H9 (cell line): ENCODE measurements at regions not wholly inside any gene's neighbourhood (a gene's known extent, or its start where the extent isn't known, plus 50 kb on each side); places are given as distances from the start of the nearest gene placed in this dataset.

Experiments
- DNase-seq: peaks from one replicate; pipeline ENCODE4 v3.0.0-alpha.2; 2017
- H2AFZ ChIP-seq: one replicate; pipeline ENCODE4 v1.6.1; 2013; ENCODE audit warnings: mild to moderate bottlenecking, low read length, control low read depth, moderate library complexity
- H2AK5ac ChIP-seq: 2 replicates; pipeline ENCODE4 v1.6.1; 2013; ENCODE audit warnings: low read length, control low read depth, mixed read lengths; ENCODE audit not compliant: insufficient read length
- H2BK120ac ChIP-seq: one replicate; pipeline ENCODE4 v1.6.1; 2013; ENCODE audit warnings: low read depth, mild to moderate bottlenecking, low read length, control low read depth, inconsistent platforms; ENCODE audit not compliant: poor library complexity, severe bottlenecking
- H2BK12ac ChIP-seq: 2 replicates; pipeline ENCODE4 v1.6.1; 2013; ENCODE audit warnings: low read length, control low read depth, mixed read lengths, low read depth; ENCODE audit not compliant: insufficient read length
- H2BK15ac ChIP-seq: 2 replicates; pipeline ENCODE4 v1.6.1; 2013; ENCODE audit warnings: low read depth, low read length, control low read depth
- H2BK20ac ChIP-seq: one replicate; pipeline ENCODE4 v1.6.1; 2013; ENCODE audit warnings: low read depth, mild to moderate bottlenecking, low read length, control low read depth, inconsistent platforms; ENCODE audit not compliant: poor library complexity, severe bottlenecking
- H2BK5ac ChIP-seq: 2 replicates; pipeline ENCODE4 v1.6.1; 2013; ENCODE audit warnings: low read length, control low read depth, mixed read lengths; ENCODE audit not compliant: insufficient read length
- H3K14ac ChIP-seq: 2 replicates; pipeline ENCODE4 v1.6.1; 2013; ENCODE audit warnings: low read length, control low read depth; ENCODE audit not compliant: insufficient read depth
- H3K18ac ChIP-seq: 2 replicates; pipeline ENCODE4 v1.6.1; 2013; ENCODE audit warnings: low read depth, mild to moderate bottlenecking, mixed read lengths, low read length, control low read depth; ENCODE audit not compliant: insufficient read length
- H3K23ac ChIP-seq: 2 replicates; pipeline ENCODE4 v1.6.1; 2013; ENCODE audit warnings: low read length, control low read depth, mixed read lengths, low read depth; ENCODE audit not compliant: insufficient read length
- H3K23me2 ChIP-seq: 2 replicates; pipeline ENCODE4 v1.6.1; 2013; ENCODE audit warnings: low read depth, mild to moderate bottlenecking, mixed read lengths, low read length, control low read depth; ENCODE audit not compliant: insufficient read length, poor library complexity, severe bottlenecking
- H3K27ac ChIP-seq: 2 replicates; pipeline ENCODE4 v1.5.1; 2013; ENCODE audit warnings: low read length, control low read depth, mixed read lengths, low read depth; ENCODE audit not compliant: insufficient read length
- H3K27me3 ChIP-seq: 2 replicates; pipeline ENCODE4 v1.6.1; 2013; ENCODE audit warnings: low read length, control low read depth, inconsistent platforms; ENCODE audit not compliant: insufficient read depth
- H3K4ac ChIP-seq: 2 replicates; pipeline ENCODE4 v1.6.1; 2013; ENCODE audit warnings: low read depth, mild to moderate bottlenecking, control low read depth, inconsistent platforms, low read length, moderate library complexity
- H3K4me1 ChIP-seq: 2 replicates; pipeline ENCODE4 v1.6.1; 2013; ENCODE audit warnings: low read length, control low read depth, inconsistent platforms; ENCODE audit not compliant: insufficient read depth
- H3K4me2 ChIP-seq: 2 replicates; pipeline ENCODE4 v1.6.1; 2013; ENCODE audit warnings: low read length, control low read depth, mixed read lengths; ENCODE audit not compliant: insufficient read length, insufficient read depth
- H3K56ac ChIP-seq: 2 replicates; pipeline ENCODE4 v1.6.1; 2013; ENCODE audit warnings: low read depth, mild to moderate bottlenecking, mixed read lengths, low read length, control low read depth; ENCODE audit not compliant: insufficient read length
- H3K79me1 ChIP-seq: 2 replicates; pipeline ENCODE4 v1.6.1; 2013; ENCODE audit warnings: low read depth, mild to moderate bottlenecking, moderate library complexity, low read length, control low read depth, inconsistent platforms; ENCODE audit not compliant: insufficient read depth, poor library complexity, severe bottlenecking
- H3K79me2 ChIP-seq: 2 replicates; pipeline ENCODE4 v1.6.1; 2013; ENCODE audit warnings: low read length, control low read depth, inconsistent platforms; ENCODE audit not compliant: insufficient read depth
- H3K9ac ChIP-seq: 2 replicates; pipeline ENCODE4 v1.6.1; 2013; ENCODE audit warnings: low read length, control low read depth, mixed read lengths; ENCODE audit not compliant: insufficient read length; ENCODE audit errors: extremely low read depth
- H3K9me3 ChIP-seq: one replicate; pipeline ENCODE4 v1.6.1; 2013; ENCODE audit warnings: low read depth, low read length, inconsistent platforms; ENCODE audit not compliant: control insufficient read depth
- H3T11ph ChIP-seq: one replicate; pipeline ENCODE4 v1.6.1; 2013; ENCODE audit warnings: mild to moderate bottlenecking, low read length, control low read depth, inconsistent platforms
- H4K20me1 ChIP-seq: one replicate; pipeline ENCODE4 v1.6.1; 2013; ENCODE audit not compliant: control insufficient read depth, insufficient read length, insufficient read depth
- H4K5ac ChIP-seq: 2 replicates; pipeline ENCODE4 v1.6.1; 2013; ENCODE audit warnings: low read depth, mild to moderate bottlenecking, mixed read lengths, low read length, control low read depth; ENCODE audit not compliant: insufficient read length
- H4K8ac ChIP-seq: replicated peaks from 2 replicates; pipeline ENCODE4 v1.6.1; 2013; ENCODE audit warnings: low read length, control low read depth, mixed read lengths, low read depth; ENCODE audit not compliant: insufficient read length
- H4K91ac ChIP-seq: 2 replicates; pipeline ENCODE4 v1.6.1; 2013; ENCODE audit warnings: low read depth, mild to moderate bottlenecking, moderate library complexity, mixed read lengths, low read length, control low read depth; ENCODE audit not compliant: insufficient read length
- H3K27ac Mint-ChIP-seq, 3 experiments: 2 replicates in 2 of 3; 3 replicates in 1 of 3; pipeline ENCODE4 v1.8.0; 2020 to 2021; ENCODE audit warnings: mixed read lengths in 3 of 3, mild to moderate bottlenecking in 1 of 3, moderate library complexity in 1 of 3
- H3K27me3 Mint-ChIP-seq: 2 replicates; pipeline ENCODE4 v1.8.0; 2021; ENCODE audit warnings: low read depth, mild to moderate bottlenecking, moderate library complexity, mixed read lengths
- H3K36me3 Mint-ChIP-seq, 3 experiments: 2 replicates in 2 of 3; 3 replicates in 1 of 3; pipeline ENCODE4 v1.8.0; 2020 to 2021; ENCODE audit warnings: low read depth in 3 of 3, mixed read lengths in 3 of 3; ENCODE audit not compliant: insufficient read depth in 1 of 3
- H3K4me1 Mint-ChIP-seq, 2 experiments: 2 replicates each; pipeline ENCODE4 v1.8.0; 2020; ENCODE audit warnings: mixed read lengths in 2 of 2
- H3K4me3 Mint-ChIP-seq, 2 experiments: 2 replicates in 1 of 2; 3 replicates in 1 of 2; pipeline ENCODE4 v1.8.0; 2020 to 2021; ENCODE audit warnings: mild to moderate bottlenecking in 2 of 2, mixed read lengths in 2 of 2, moderate library complexity in 1 of 2
- H3K9me3 Mint-ChIP-seq, 2 experiments: 2 replicates in 1 of 2; 3 replicates in 1 of 2; pipeline ENCODE4 v1.8.0; 2020; ENCODE audit warnings: mild to moderate bottlenecking in 2 of 2, mixed read lengths in 2 of 2, moderate library complexity in 1 of 2
- WGBS: extraction: QIAGEN DNeasy Blood & Tissue Kit; methylation state at CpG from one replicate; pipeline ENCODE4 v1.1.7; 2013; ENCODE audit warnings: missing lambda C conversion rate, low lambda C conversion rate, mixed read lengths; ENCODE audit not compliant: insufficient read length; ENCODE audit errors: extremely low coverage; 5-methylcytosine and 5-hydroxymethylcytosine counted together
- TF ChIP-seq, protein P1 (sequence below): fragments of 200-600 bp; sonication (generic); conservative IDR thresholded peaks from 3 replicates; pipeline ENCODE4 v1.8.0; 2021; ENCODE audit warnings: antibody characterized with exemption, mild to moderate bottlenecking

DNA sequence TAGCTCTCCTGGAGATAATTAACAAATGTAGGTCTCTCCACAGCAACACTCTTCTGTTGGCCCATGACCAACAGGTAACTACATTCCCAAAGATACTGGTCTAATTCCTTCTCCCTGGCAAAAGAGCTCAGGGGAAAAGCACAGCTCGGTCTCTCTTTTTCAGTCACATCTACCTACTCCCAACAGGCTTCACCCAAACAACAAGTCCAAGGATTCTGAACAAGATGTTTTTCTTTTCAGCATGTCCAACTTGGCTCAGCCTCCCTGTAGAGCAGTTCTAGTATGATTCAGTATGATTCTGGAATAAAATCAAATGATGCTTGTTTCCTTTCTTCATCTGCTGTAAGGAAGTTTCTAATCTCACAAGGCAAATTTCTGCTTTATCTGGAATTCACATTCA is 1704.8 kb upstream of the PIK3C3 start:
- Mint-ChIP-seq H3K9me3 (no peaks in the 10 kb centered on the region; a peak in 1 of 5 replicates), H3K36me3 (no peaks in the 10 kb centered on the region), H3K4me1 (peaks cover 9 to 13% of the 10 kb centered on the region in 2 experiments), H3K4me3 (no peak overlapping the region), H3K27ac (no peak overlapping the region), H3K27me3 (no peaks in the 10 kb centered on the region)
- no peaks in the 10 kb centered on the region for H3K79me1 ChIP-seq
- no peak overlapping the region for H2BK5ac ChIP-seq
- no peaks in the 10 kb centered on the region for H3K79me2 ChIP-seq
- no peak overlapping the region for H3K23ac ChIP-seq
- no peak overlapping the region for H2BK20ac ChIP-seq
- no peak overlapping the region for H2AFZ ChIP-seq
- DNase-seq, result no peak
- no peak overlapping the region for H3T11ph ChIP-seq
- no peaks in the 10 kb centered on the region for H4K20me1 ChIP-seq
- no peak overlapping the region for H3K4ac ChIP-seq
- no peak overlapping the region for H3K14ac ChIP-seq
- H3K27ac ChIP-seq, result no peak overlapping the region
- TF ChIP-seq, protein P1, sequence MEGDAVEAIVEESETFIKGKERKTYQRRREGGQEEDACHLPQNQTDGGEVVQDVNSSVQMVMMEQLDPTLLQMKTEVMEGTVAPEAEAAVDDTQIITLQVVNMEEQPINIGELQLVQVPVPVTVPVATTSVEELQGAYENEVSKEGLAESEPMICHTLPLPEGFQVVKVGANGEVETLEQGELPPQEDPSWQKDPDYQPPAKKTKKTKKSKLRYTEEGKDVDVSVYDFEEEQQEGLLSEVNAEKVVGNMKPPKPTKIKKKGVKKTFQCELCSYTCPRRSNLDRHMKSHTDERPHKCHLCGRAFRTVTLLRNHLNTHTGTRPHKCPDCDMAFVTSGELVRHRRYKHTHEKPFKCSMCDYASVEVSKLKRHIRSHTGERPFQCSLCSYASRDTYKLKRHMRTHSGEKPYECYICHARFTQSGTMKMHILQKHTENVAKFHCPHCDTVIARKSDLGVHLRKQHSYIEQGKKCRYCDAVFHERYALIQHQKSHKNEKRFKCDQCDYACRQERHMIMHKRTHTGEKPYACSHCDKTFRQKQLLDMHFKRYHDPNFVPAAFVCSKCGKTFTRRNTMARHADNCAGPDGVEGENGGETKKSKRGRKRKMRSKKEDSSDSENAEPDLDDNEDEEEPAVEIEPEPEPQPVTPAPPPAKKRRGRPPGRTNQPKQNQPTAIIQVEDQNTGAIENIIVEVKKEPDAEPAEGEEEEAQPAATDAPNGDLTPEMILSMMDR, result no peak
- H4K91ac ChIP-seq, result no peak overlapping the region
- no peak overlapping the region for H3K56ac ChIP-seq
- no peak overlapping the region for H2BK15ac ChIP-seq
- H4K5ac ChIP-seq, result no peak overlapping the region
- H4K8ac ChIP-seq, result no peak overlapping the region
- no peak overlapping the region for H2AK5ac ChIP-seq
- no peaks in the 10 kb centered on the region for H3K4me1 ChIP-seq
- no peak overlapping the region for H3K18ac ChIP-seq
- no peak overlapping the region for H2BK12ac ChIP-seq
- no peak overlapping the region for H3K9ac ChIP-seq
- H3K23me2 ChIP-seq, result no peaks in the 10 kb centered on the region
- no peaks in the 10 kb centered on the region for H3K27me3 ChIP-seq
- H3K9me3 ChIP-seq, result no peaks in the 10 kb centered on the region
- no peak overlapping the region for H3K4me2 ChIP-seq
- H2BK120ac ChIP-seq, result no peak overlapping the region
- WGBS, result no CpG with 5 or more reads among the region's 1 CpG
